ENCODE measurements at regions not wholly inside any gene's neighbourhood (a gene's known extent, or its start where the extent isn't known, plus 50 kb on each side); places are given as distances from the start of the nearest gene placed in this dataset.

- Histone ChIP-seq H3K27ac (ENCODE audit: low read depth, low read length) (no peak overlapping the region), H3K36me3 (ENCODE audit: insufficient read depth, low read length) (no peaks in the 10 kb centered on the region), H3K4me1 (ENCODE audit: insufficient read depth, low read length) (no peaks in the 10 kb centered on the region), H2AFZ (ENCODE audit: low read depth, low read length) (no peak overlapping the region), H3K9ac (ENCODE audit: low read length) (no peak overlapping the region), H3K79me2 (ENCODE audit: insufficient read depth, low read length) (no peaks in the 10 kb centered on the region), H3K4me2 (ENCODE audit: low read length) (no peak overlapping the region), H3K9me3 (ENCODE audit: insufficient read depth, low read depth, low read length) (no peaks in the 10 kb centered on the region), H4K20me1 (ENCODE audit: insufficient read depth, low read length) (no peaks in the 10 kb centered on the region), H3K4me3 (ENCODE audit: insufficient read depth, low read depth, low read length) (no peak overlapping the region), H3K27me3 (ENCODE audit: insufficient read depth, low read length) (no peaks in the 10 kb centered on the region)
- TF ChIP-seq CTCF (IDR thresholded peaks at IDR 0.05; ENCODE audit: insufficient read depth, low read depth, low read length) (no peak), EZH2 (IDR thresholded peaks at IDR 0.05; ENCODE audit: insufficient read depth, low read length) (no peak)
- H3K9me3 Mint-ChIP-seq (ENCODE audit: unreplicated experiment) = no peaks in the 10 kb centered on the region
- DNase-seq (ENCODE audit: low read depth) (peak; percentile 80), FAIRE-seq (peak; percentile 77)
- H3K27me3 Mint-ChIP-seq (ENCODE audit: low read depth, unreplicated experiment) = no peaks in the 10 kb centered on the region
- no peaks in the 10 kb centered on the region for H3K36me3 Mint-ChIP-seq (ENCODE audit: low read depth, unreplicated experiment)
- peaks cover 2% of the 10 kb centered on the region for H3K4me1 Mint-ChIP-seq (ENCODE audit: low read depth, unreplicated experiment)
- H3K27ac Mint-ChIP-seq (ENCODE audit: unreplicated experiment) = no peak overlapping the region
- H3K4me3 Mint-ChIP-seq (ENCODE audit: unreplicated experiment) = no peak overlapping the region
Measured at GRCh38 chr5:89728750-89729149, 680.8 kb downstream of the CETN3 start.

GRCh38 chr5:89728134-89728533, 681.4 kb downstream of the CETN3 start:
- Histone ChIP-seq H3K27me3 (ENCODE audit: insufficient read depth, low read length) (no peaks in the 10 kb centered on the region), H3K4me1 (ENCODE audit: insufficient read depth, low read length) (no peaks in the 10 kb centered on the region), H3K27ac (ENCODE audit: low read depth, low read length) (no peak overlapping the region), H3K9me3 (ENCODE audit: insufficient read depth, low read depth, low read length) (no peaks in the 10 kb centered on the region), H3K36me3 (ENCODE audit: insufficient read depth, low read length) (no peaks in the 10 kb centered on the region), H3K79me2 (ENCODE audit: insufficient read depth, low read length) (no peaks in the 10 kb centered on the region), H3K4me3 (ENCODE audit: insufficient read depth, low read depth, low read length) (no peak overlapping the region), H4K20me1 (ENCODE audit: insufficient read depth, low read length) (no peaks in the 10 kb centered on the region), H3K4me2 (ENCODE audit: low read length) (no peak overlapping the region), H2AFZ (ENCODE audit: low read depth, low read length) (no peak overlapping the region), H3K9ac (ENCODE audit: low read length) (no peak overlapping the region)
- Mint-ChIP-seq H3K4me1 (ENCODE audit: low read depth, unreplicated experiment) (peaks cover 6% of the 10 kb centered on the region), H3K9me3 (ENCODE audit: unreplicated experiment) (no peaks in the 10 kb centered on the region), H3K27ac (ENCODE audit: unreplicated experiment) (no peak overlapping the region), H3K36me3 (ENCODE audit: low read depth, unreplicated experiment) (no peaks in the 10 kb centered on the region), H3K27me3 (ENCODE audit: low read depth, unreplicated experiment) (no peaks in the 10 kb centered on the region), H3K4me3 (ENCODE audit: unreplicated experiment) (no peak overlapping the region)
- no peak for DNase-seq (ENCODE audit: low read depth)
- FAIRE-seq = no peak
- TF ChIP-seq EZH2 (IDR thresholded peaks at IDR 0.05; ENCODE audit: insufficient read depth, low read length) (no peak), CTCF (IDR thresholded peaks at IDR 0.05; ENCODE audit: insufficient read depth, low read depth, low read length) (no peak)

GRCh38 chr5:89724379-89725095, 685.0 kb downstream of the CETN3 start:
- no peak overlapping the region for H3K27ac ChIP-seq (ENCODE audit: low read depth, low read length)
- no peak for FAIRE-seq

More at GRCh38 chr5:89724379-89725095, 685.0 kb downstream of the CETN3 start:
- H3K36me3 Mint-ChIP-seq (ENCODE audit: low read depth, unreplicated experiment) = no peaks in the 10 kb centered on the region
- Histone ChIP-seq H3K4me3 (ENCODE audit: insufficient read depth, low read depth, low read length) (no peak overlapping the region), H2AFZ (ENCODE audit: low read depth, low read length) (no peak overlapping the region), H3K27me3 (ENCODE audit: insufficient read depth, low read length) (no peaks in the 10 kb centered on the region), H3K9me3 (ENCODE audit: insufficient read depth, low read depth, low read length) (no peaks in the 10 kb centered on the region), H3K36me3 (ENCODE audit: insufficient read depth, low read length) (no peaks in the 10 kb centered on the region), H3K4me1 (ENCODE audit: insufficient read depth, low read length) (no peaks in the 10 kb centered on the region), H3K9ac (ENCODE audit: low read length) (no peak overlapping the region), H4K20me1 (ENCODE audit: insufficient read depth, low read length) (no peaks in the 10 kb centered on the region), H3K79me2 (ENCODE audit: insufficient read depth, low read length) (no peaks in the 10 kb centered on the region), H3K4me2 (ENCODE audit: low read length) (no peak overlapping the region)
- no peak for DNase-seq (ENCODE audit: low read depth)
- no peak for TF ChIP-seq EZH2 (IDR thresholded peaks at IDR 0.05; ENCODE audit: insufficient read depth, low read length)
- no peak for TF ChIP-seq CTCF (IDR thresholded peaks at IDR 0.05; ENCODE audit: insufficient read depth, low read depth, low read length)
- H3K9me3 Mint-ChIP-seq (ENCODE audit: unreplicated experiment) = no peaks in the 10 kb centered on the region
- H3K27ac Mint-ChIP-seq (ENCODE audit: unreplicated experiment) = no peak overlapping the region
- H3K27me3 Mint-ChIP-seq (ENCODE audit: low read depth, unreplicated experiment) = no peaks in the 10 kb centered on the region
- H3K4me1 Mint-ChIP-seq (ENCODE audit: low read depth, unreplicated experiment) = peaks cover 10% of the 10 kb centered on the region
- no peak overlapping the region for H3K4me3 Mint-ChIP-seq (ENCODE audit: unreplicated experiment)
